Astrocyte (in vitro differentiated cells and primary cell): ENCODE measurements at regions not wholly inside any gene's neighbourhood (a gene's known extent, or its start where the extent isn't known, plus 50 kb on each side); places are given as distances from the start of the nearest gene placed in this dataset.

Source experiments
- DNase-seq: peaks from one replicate; pipeline ENCODE4 v3.0.0-alpha.2; 2010; ENCODE audit warnings: low read depth
- FAIRE-seq: peaks from 2 replicates; lab custom pipeline; 2011; peaks lifted over from hg19 to GRCh38; lab: Jason Lieb, UNC
- H2AFZ ChIP-seq: 2 replicates; pipeline ENCODE4 v1.6.0; 2012; ENCODE audit warnings: low read depth, low read length, inconsistent platforms
- H3K27ac ChIP-seq: 2 replicates; pipeline ENCODE4 v1.5.1; 2011; ENCODE audit warnings: low read depth, low read length, inconsistent platforms
- H3K27me3 ChIP-seq: 2 replicates; pipeline ENCODE4 v1.6.0; 2011; ENCODE audit warnings: low read length, inconsistent platforms; ENCODE audit not compliant: insufficient read depth
- H3K36me3 ChIP-seq: 2 replicates; pipeline ENCODE4 v1.5.1; 2011; ENCODE audit warnings: low read length, inconsistent platforms; ENCODE audit not compliant: insufficient read depth
- H3K4me1 ChIP-seq: 2 replicates; pipeline ENCODE4 v1.5.1; 2011; ENCODE audit warnings: low read length, inconsistent platforms; ENCODE audit not compliant: insufficient read depth
- H3K4me2 ChIP-seq: 2 replicates; pipeline ENCODE4 v1.6.0; 2012; ENCODE audit warnings: low read length, inconsistent platforms
- H3K4me3 ChIP-seq: 2 replicates; pipeline ENCODE4 v1.5.1; 2011; ENCODE audit warnings: low read depth, mild to moderate bottlenecking, low read length, inconsistent platforms; ENCODE audit not compliant: insufficient read depth
- H3K79me2 ChIP-seq: 2 replicates; pipeline ENCODE4 v1.6.0; 2012; ENCODE audit warnings: mild to moderate bottlenecking, low read length, inconsistent platforms; ENCODE audit not compliant: insufficient read depth
- H3K9ac ChIP-seq: 2 replicates; pipeline ENCODE4 v1.6.0; 2012; ENCODE audit warnings: mild to moderate bottlenecking, low read length, inconsistent platforms
- H3K9me3 ChIP-seq: 2 replicates; pipeline ENCODE4 v1.5.1; 2012; ENCODE audit warnings: low read depth, mild to moderate bottlenecking, low read length, inconsistent platforms; ENCODE audit not compliant: insufficient read depth
- H4K20me1 ChIP-seq: 2 replicates; pipeline ENCODE4 v1.6.0; 2012; ENCODE audit warnings: low read length, inconsistent platforms; ENCODE audit not compliant: insufficient read depth
- H3K27ac Mint-ChIP-seq: one replicate; pipeline ENCODE4 v1.8.0; 2021; ENCODE audit warnings: mild to moderate bottlenecking, mixed read lengths; ENCODE audit not compliant: unreplicated experiment
- H3K27me3 Mint-ChIP-seq: one replicate; pipeline ENCODE4 v1.8.0; 2021; ENCODE audit warnings: low read depth, mixed read lengths; ENCODE audit not compliant: unreplicated experiment
- H3K36me3 Mint-ChIP-seq: one replicate; pipeline ENCODE4 v1.8.0; 2021; ENCODE audit warnings: low read depth, mixed read lengths; ENCODE audit not compliant: unreplicated experiment
- H3K4me1 Mint-ChIP-seq: one replicate; pipeline ENCODE4 v1.8.0; 2021; ENCODE audit warnings: low read depth, mixed read lengths; ENCODE audit not compliant: unreplicated experiment
- H3K4me3 Mint-ChIP-seq: one replicate; pipeline ENCODE4 v1.8.0; 2021; ENCODE audit warnings: mild to moderate bottlenecking, moderate library complexity, mixed read lengths; ENCODE audit not compliant: unreplicated experiment
- H3K9me3 Mint-ChIP-seq: one replicate; pipeline ENCODE4 v1.8.0; 2021; ENCODE audit warnings: mild to moderate bottlenecking, mixed read lengths; ENCODE audit not compliant: unreplicated experiment
- CTCF ChIP-seq: IDR thresholded peaks from 2 replicates; pipeline ENCODE4 v1.5.1; 2011; ENCODE audit warnings: low read depth, mild to moderate bottlenecking, inconsistent platforms, low read length, moderate library complexity; ENCODE audit not compliant: insufficient read depth
- EZH2 ChIP-seq: IDR thresholded peaks from 2 replicates; pipeline ENCODE4 v1.6.1; 2012; ENCODE audit warnings: mild to moderate bottlenecking, low read length, inconsistent platforms; ENCODE audit not compliant: insufficient read depth

- no peaks in the 10 kb centered on the region for H3K27me3 ChIP-seq
- H3K9me3 Mint-ChIP-seq, result peaks cover 16% of the 10 kb centered on the region
- H3K27ac Mint-ChIP-seq, result no peak overlapping the region
- H3K9me3 ChIP-seq, result peaks cover 3% of the 10 kb centered on the region
- H3K4me1 ChIP-seq, result peaks cover 5% of the 10 kb centered on the region
- H3K79me2 ChIP-seq, result no peaks in the 10 kb centered on the region
- no peak for DNase-seq
- H3K27me3 Mint-ChIP-seq, result peaks cover 3% of the 10 kb centered on the region
- H2AFZ ChIP-seq, result no peak overlapping the region
- TF ChIP-seq CTCF (no peak), EZH2 (no peak)
- no peaks in the 10 kb centered on the region for H3K36me3 Mint-ChIP-seq
- no peak overlapping the region for H3K27ac ChIP-seq
- no peak for FAIRE-seq
- no peak overlapping the region for H3K4me3 ChIP-seq
- no peak overlapping the region for H3K4me2 ChIP-seq
- no peak overlapping the region for H3K4me3 Mint-ChIP-seq
- H3K36me3 ChIP-seq, result no peaks in the 10 kb centered on the region
- H4K20me1 ChIP-seq, result no peaks in the 10 kb centered on the region
- H3K4me1 Mint-ChIP-seq, result peaks cover 5% of the 10 kb centered on the region
- no peak overlapping the region for H3K9ac ChIP-seq
These were observed 231.1 kb upstream of the POU3F1 start for GRCh38 chr1:38277646-38278045.

- no peak overlapping the region for H3K27ac Mint-ChIP-seq
- Histone ChIP-seq H3K4me1 (peaks cover 5% of the 10 kb centered on the region), H3K27me3 (no peaks in the 10 kb centered on the region), H2AFZ (no peak overlapping the region), H3K9me3 (peaks cover 3% of the 10 kb centered on the region), H3K36me3 (no peaks in the 10 kb centered on the region), H3K4me3 (no peak overlapping the region), H3K79me2 (no peaks in the 10 kb centered on the region), H3K27ac (no peak overlapping the region), H3K9ac (no peak overlapping the region), H4K20me1 (no peaks in the 10 kb centered on the region), H3K4me2 (no peak overlapping the region)
- TF ChIP-seq EZH2, result no peak
- H3K4me3 Mint-ChIP-seq, result no peak overlapping the region
- H3K27me3 Mint-ChIP-seq, result peaks cover 8% of the 10 kb centered on the region
- peaks cover 5% of the 10 kb centered on the region for H3K4me1 Mint-ChIP-seq
- no peaks in the 10 kb centered on the region for H3K36me3 Mint-ChIP-seq
- peaks cover 16% of the 10 kb centered on the region for H3K9me3 Mint-ChIP-seq
- FAIRE-seq (no peak), DNase-seq (no peak)
These were observed 229.4 kb upstream of the POU3F1 start for GRCh38 chr1:38275960-38276359.

GRCh38 chr1:38274974-38275373, 228.4 kb upstream of the POU3F1 start:
- Mint-ChIP-seq H3K4me3 (no peak overlapping the region), H3K4me1 (peaks cover 5% of the 10 kb centered on the region), H3K9me3 (peaks cover 11% of the 10 kb centered on the region), H3K27ac (no peak overlapping the region), H3K27me3 (peaks cover 17% of the 10 kb centered on the region), H3K36me3 (no peaks in the 10 kb centered on the region)
- Histone ChIP-seq H3K79me2 (no peaks in the 10 kb centered on the region), H3K4me3 (no peak overlapping the region), H3K27me3 (peaks cover 3% of the 10 kb centered on the region), H3K9me3 (peaks cover 3% of the 10 kb centered on the region), H3K27ac (no peak overlapping the region), H4K20me1 (no peaks in the 10 kb centered on the region), H2AFZ (no peak overlapping the region), H3K9ac (no peak overlapping the region), H3K36me3 (no peaks in the 10 kb centered on the region), H3K4me2 (no peak overlapping the region), H3K4me1 (peaks cover 5% of the 10 kb centered on the region)
- FAIRE-seq (no peak), DNase-seq (peak; percentile 10)
- TF ChIP-seq CTCF (no peak), EZH2 (no peak)
